ENCODE measurements at regions not wholly inside any gene's neighbourhood (a gene's known extent, or its start where the extent isn't known, plus 50 kb on each side); places are given as distances from the start of the nearest gene placed in this dataset.

DNA sequence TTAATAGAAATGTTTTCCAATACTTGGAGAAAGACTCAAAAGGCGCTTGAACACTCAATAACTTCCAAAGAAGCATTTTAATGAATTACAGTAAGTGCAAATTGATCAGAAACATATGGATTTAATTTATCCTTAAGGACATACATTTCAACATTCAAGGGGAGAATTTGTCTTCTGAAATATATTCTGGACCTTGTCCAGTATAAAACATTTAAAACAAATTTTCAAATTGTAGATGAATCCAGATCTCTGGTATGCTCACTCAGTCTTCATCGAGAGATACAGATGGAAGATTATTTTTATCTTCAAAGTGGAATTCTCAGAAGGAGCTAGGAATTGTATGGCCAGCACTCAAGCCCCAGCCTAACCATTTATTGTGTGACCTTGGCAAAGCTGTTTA lies 310.4 kb downstream of the ZNF674 start:
- TF ChIP-seq, protein P1, sequence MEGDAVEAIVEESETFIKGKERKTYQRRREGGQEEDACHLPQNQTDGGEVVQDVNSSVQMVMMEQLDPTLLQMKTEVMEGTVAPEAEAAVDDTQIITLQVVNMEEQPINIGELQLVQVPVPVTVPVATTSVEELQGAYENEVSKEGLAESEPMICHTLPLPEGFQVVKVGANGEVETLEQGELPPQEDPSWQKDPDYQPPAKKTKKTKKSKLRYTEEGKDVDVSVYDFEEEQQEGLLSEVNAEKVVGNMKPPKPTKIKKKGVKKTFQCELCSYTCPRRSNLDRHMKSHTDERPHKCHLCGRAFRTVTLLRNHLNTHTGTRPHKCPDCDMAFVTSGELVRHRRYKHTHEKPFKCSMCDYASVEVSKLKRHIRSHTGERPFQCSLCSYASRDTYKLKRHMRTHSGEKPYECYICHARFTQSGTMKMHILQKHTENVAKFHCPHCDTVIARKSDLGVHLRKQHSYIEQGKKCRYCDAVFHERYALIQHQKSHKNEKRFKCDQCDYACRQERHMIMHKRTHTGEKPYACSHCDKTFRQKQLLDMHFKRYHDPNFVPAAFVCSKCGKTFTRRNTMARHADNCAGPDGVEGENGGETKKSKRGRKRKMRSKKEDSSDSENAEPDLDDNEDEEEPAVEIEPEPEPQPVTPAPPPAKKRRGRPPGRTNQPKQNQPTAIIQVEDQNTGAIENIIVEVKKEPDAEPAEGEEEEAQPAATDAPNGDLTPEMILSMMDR (IDR thresholded peaks at IDR 0.05): no peak
- no peak for TF ChIP-seq POLR2A (IDR thresholded peaks at IDR 0.05)
